Caco-2 (cell line): ENCODE measurements at regions not wholly inside any gene's neighbourhood (a gene's known extent, or its start where the extent isn't known, plus 50 kb on each side); places are given as distances from the start of the nearest gene placed in this dataset.

Experiments used
- BruUV-seq: library from RNA; stranded (reverse); fragments of 400-500 nt; replicated peaks from 2 replicates; lab custom pipeline; 2021; lab: Mats Ljungman, UMichigan
- CTCF ChIA-PET: fragments of 300-600 bp; sonication (Branson Sonifier 250); formaldehyde crosslinking; loops from one replicate; lab custom pipeline; 2022; ENCODE audit warnings: antibody characterized with exemption; lab: Charles Lee
- POLR2A ChIA-PET: fragments of 300-600 bp; sonication (Branson Sonifier 250); formaldehyde crosslinking; loops from one replicate; lab custom pipeline; 2022; ENCODE audit warnings: antibody characterized with exemption; lab: Charles Lee
- DNase-seq, 2 experiments: peaks; one replicate each; pipeline versions ENCODE4 v3.0.0 to v3.0.0-alpha.2; 2020 to 2022
- H3K27me3 ChIP-seq: replicated peaks from 2 replicates; pipeline ENCODE4 v1.6.0; 2011; ENCODE audit warnings: low read length; ENCODE audit not compliant: control insufficient read depth, insufficient read depth
- H3K36me3 ChIP-seq: 2 replicates; pipeline ENCODE4 v1.5.1; 2011; ENCODE audit warnings: low read length; ENCODE audit not compliant: control insufficient read depth, insufficient read depth
- H3K4me1 ChIP-seq: fragments of 250-450 bp; sonication (Bioruptor Pico); 2 replicates; pipeline ENCODE4 v1.5.1; 2020; ENCODE audit warnings: mild to moderate bottlenecking
- H3K4me3 ChIP-seq: 2 replicates; pipeline ENCODE4 v1.5.1; 2011; ENCODE audit warnings: low read depth, mild to moderate bottlenecking, control low read depth, low read length
- H3K9me3 ChIP-seq: fragments of 250-450 bp; sonication (Bioruptor Pico); 2 replicates; pipeline ENCODE4 v1.5.1; 2020; ENCODE audit warnings: mild to moderate bottlenecking, moderate library complexity
- H3K27ac Mint-ChIP-seq: one replicate; pipeline ENCODE4 v1.8.0; 2022; ENCODE audit warnings: mixed read lengths; ENCODE audit not compliant: unreplicated experiment
- H3K27me3 Mint-ChIP-seq: one replicate; pipeline ENCODE4 v1.8.0; 2022; ENCODE audit warnings: mixed read lengths; ENCODE audit not compliant: insufficient read depth, unreplicated experiment
- H3K36me3 Mint-ChIP-seq: one replicate; pipeline ENCODE4 v1.8.0; 2022; ENCODE audit warnings: mild to moderate bottlenecking, mixed read lengths; ENCODE audit not compliant: insufficient read depth, unreplicated experiment
- H3K4me1 Mint-ChIP-seq: one replicate; pipeline ENCODE4 v1.8.0; 2022; ENCODE audit warnings: low read depth, mixed read lengths; ENCODE audit not compliant: unreplicated experiment
- H3K4me3 Mint-ChIP-seq: one replicate; pipeline ENCODE4 v1.8.0; 2022; ENCODE audit warnings: mild to moderate bottlenecking, moderate library complexity, mixed read lengths; ENCODE audit not compliant: unreplicated experiment
- H3K9me3 Mint-ChIP-seq: one replicate; pipeline ENCODE4 v1.8.0; 2022; ENCODE audit warnings: mixed read lengths; ENCODE audit not compliant: unreplicated experiment
- intact Hi-C: fragments of 100-400 bp; cut with micrococcal nuclease; formaldehyde crosslinking; loops from one replicate; pipeline ENCODE4 v1.10.0; 2022; ENCODE audit not compliant: unreplicated experiment
- TF ChIP-seq, protein P1 (sequence below), 2 experiments: fragments of 200-600 bp in 1 of 2; IDR thresholded peaks; 1 replicate in 1 of 2; 2 replicates in 1 of 2; pipeline versions ENCODE4 v1.5.1 to v1.8.0; 2011 to 2022; ENCODE audit warnings: antibody characterized with exemption in 1 of 2, control low read depth in 1 of 2, inconsistent platforms in 1 of 2, low read depth in 1 of 2, low read length in 1 of 2, mild to moderate bottlenecking in 1 of 2, moderate library complexity in 1 of 2; ENCODE audit not compliant: insufficient read depth in 1 of 2, severe bottlenecking in 1 of 2, unreplicated experiment in 1 of 2

DNA sequence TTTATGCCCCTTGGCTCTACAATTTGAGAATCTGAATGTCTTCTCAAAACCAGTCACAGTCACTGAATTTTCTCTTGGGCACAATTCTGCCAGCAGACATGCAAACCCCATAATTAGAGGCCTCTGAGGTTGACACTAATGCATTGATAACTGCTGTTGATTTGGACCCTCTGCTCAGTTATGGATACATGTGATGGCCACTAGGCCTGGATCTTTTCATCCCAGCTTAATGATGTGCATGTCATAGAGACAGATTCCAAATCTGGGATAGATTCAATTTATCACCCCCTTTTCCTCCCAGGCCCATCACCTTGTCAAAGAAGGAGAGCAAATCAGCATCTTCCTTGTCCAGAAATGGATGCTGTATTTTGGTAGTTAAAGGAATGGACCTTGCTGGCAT lies 92.2 kb downstream of the C11orf91 start:
- DNase-seq = no peak
- Mint-ChIP-seq H3K4me3 (no peak overlapping the region), H3K4me1 (no peaks in the 10 kb centered on the region), H3K36me3 (no peaks in the 10 kb centered on the region), H3K9me3 (no peaks in the 10 kb centered on the region), H3K27ac (no peak overlapping the region), H3K27me3 (peaks cover 9% of the 10 kb centered on the region)
- Histone ChIP-seq H3K36me3 (no peaks in the 10 kb centered on the region), H3K27me3 (no peaks in the 10 kb centered on the region), H3K4me1 (no peaks in the 10 kb centered on the region), H3K9me3 (no peaks in the 10 kb centered on the region), H3K4me3 (no peak overlapping the region)
- intact Hi-C loops = no loop called here
- TF ChIP-seq, protein P1, sequence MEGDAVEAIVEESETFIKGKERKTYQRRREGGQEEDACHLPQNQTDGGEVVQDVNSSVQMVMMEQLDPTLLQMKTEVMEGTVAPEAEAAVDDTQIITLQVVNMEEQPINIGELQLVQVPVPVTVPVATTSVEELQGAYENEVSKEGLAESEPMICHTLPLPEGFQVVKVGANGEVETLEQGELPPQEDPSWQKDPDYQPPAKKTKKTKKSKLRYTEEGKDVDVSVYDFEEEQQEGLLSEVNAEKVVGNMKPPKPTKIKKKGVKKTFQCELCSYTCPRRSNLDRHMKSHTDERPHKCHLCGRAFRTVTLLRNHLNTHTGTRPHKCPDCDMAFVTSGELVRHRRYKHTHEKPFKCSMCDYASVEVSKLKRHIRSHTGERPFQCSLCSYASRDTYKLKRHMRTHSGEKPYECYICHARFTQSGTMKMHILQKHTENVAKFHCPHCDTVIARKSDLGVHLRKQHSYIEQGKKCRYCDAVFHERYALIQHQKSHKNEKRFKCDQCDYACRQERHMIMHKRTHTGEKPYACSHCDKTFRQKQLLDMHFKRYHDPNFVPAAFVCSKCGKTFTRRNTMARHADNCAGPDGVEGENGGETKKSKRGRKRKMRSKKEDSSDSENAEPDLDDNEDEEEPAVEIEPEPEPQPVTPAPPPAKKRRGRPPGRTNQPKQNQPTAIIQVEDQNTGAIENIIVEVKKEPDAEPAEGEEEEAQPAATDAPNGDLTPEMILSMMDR (IDR thresholded peaks at IDR 0.05; ENCODE audit: insufficient read depth in 1 of 2, low read depth in 1 of 2, low read length in 1 of 2, severe bottlenecking in 1 of 2, unreplicated experiment in 1 of 2) = no peak
- no TSS peak for BruUV-seq
- ChIA-PET POLR2A (no interaction called here), CTCF (no interaction called here)

DNA sequence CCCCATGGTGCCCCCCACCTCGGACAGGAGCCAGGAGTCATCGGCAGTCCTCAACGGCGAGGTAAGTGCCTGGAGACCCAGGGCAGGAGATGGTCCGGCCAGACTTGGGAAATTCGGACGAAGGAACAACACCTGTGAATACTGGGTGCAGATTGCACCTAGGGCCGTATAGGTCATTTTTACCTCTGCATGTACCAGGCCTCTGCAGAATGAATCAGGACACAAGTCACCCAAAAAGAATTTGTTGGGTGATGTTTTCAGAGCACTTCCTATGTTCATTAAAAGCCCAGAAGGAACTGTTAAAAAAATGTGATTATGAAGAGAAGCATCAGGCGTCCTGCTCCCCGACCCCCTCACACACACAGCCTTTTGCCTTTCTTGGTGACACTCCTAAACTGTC lies 93.9 kb downstream of the C11orf91 start:
- ChIA-PET POLR2A (no interaction called here), CTCF (no interaction called here)
- no TSS peak for BruUV-seq
- H3K9me3 ChIP-seq = no peaks in the 10 kb centered on the region
- H3K4me1 ChIP-seq = no peaks in the 10 kb centered on the region
- intact Hi-C loops = no loop called here
- no peaks in the 10 kb centered on the region for H3K36me3 ChIP-seq
- no peak overlapping the region for H3K4me3 ChIP-seq
- H3K27ac Mint-ChIP-seq = no peak overlapping the region
- DNase-seq = no peak
- no peaks in the 10 kb centered on the region for H3K9me3 Mint-ChIP-seq
- peaks cover 15% of the 10 kb centered on the region for H3K27me3 Mint-ChIP-seq
- H3K36me3 Mint-ChIP-seq = no peaks in the 10 kb centered on the region
- no peaks in the 10 kb centered on the region for H3K27me3 ChIP-seq
- H3K4me1 Mint-ChIP-seq = no peaks in the 10 kb centered on the region
- TF ChIP-seq, protein P1 (IDR thresholded peaks at IDR 0.05; ENCODE audit: insufficient read depth in 1 of 2, low read depth in 1 of 2, low read length in 1 of 2, severe bottlenecking in 1 of 2, unreplicated experiment in 1 of 2) = no peak
- no peak overlapping the region for H3K4me3 Mint-ChIP-seq

GRCh38 chr11:33605703-33606102 lies 94.9 kb downstream of the C11orf91 start:
- no peak for DNase-seq
- ChIA-PET POLR2A (no interaction called here), CTCF (no interaction called here)
- Mint-ChIP-seq H3K36me3 (no peaks in the 10 kb centered on the region), H3K27me3 (peaks cover 17% of the 10 kb centered on the region), H3K4me3 (no peak overlapping the region), H3K9me3 (no peaks in the 10 kb centered on the region), H3K27ac (no peak overlapping the region), H3K4me1 (no peaks in the 10 kb centered on the region)
- Histone ChIP-seq H3K36me3 (no peaks in the 10 kb centered on the region), H3K9me3 (no peaks in the 10 kb centered on the region), H3K27me3 (no peaks in the 10 kb centered on the region), H3K4me1 (no peaks in the 10 kb centered on the region), H3K4me3 (no peak overlapping the region)
- TF ChIP-seq, protein P1 (IDR thresholded peaks at IDR 0.05; ENCODE audit: insufficient read depth in 1 of 2, low read depth in 1 of 2, low read length in 1 of 2, severe bottlenecking in 1 of 2, unreplicated experiment in 1 of 2) = no peak
- BruUV-seq = no TSS peak
- intact Hi-C loops = no loop called here
